ENCODE measurements at regions not wholly inside any gene's neighbourhood (a gene's known extent, or its start where the extent isn't known, plus 50 kb on each side); places are given as distances from the start of the nearest gene placed in this dataset.

DNA sequence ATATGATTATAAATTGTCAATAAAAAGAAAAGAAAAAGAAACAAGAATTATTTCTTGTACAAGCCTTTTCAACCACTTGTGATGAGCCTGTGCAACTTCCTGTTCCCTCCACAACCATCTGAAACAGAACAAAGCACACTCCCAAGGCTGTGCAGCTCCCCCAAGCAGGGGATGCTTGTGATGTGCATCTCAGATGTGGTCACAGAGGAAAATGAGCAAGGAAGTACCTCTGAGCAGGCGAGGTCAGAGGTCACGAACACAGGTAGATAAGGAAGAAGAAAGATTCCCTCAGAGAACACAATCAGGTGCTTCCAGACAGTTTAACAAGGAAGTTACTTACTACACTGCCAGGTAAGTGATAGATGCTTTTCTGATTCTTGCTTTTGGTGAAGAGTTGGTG is 274.8 kb upstream of the SLC39A10 start:
- no peaks in the 10 kb centered on the region for H4K20me1 ChIP-seq (ENCODE audit: insufficient read depth, low read length)
- no peak overlapping the region for H3K4me3 ChIP-seq (ENCODE audit: low read length)
- no peaks in the 10 kb centered on the region for H3K79me2 ChIP-seq (ENCODE audit: low read length)
- no peak overlapping the region for H3K9ac ChIP-seq (ENCODE audit: low read length)
- H3K36me3 ChIP-seq (replicated peaks; ENCODE audit: low read depth, low read length) = no peaks in the 10 kb centered on the region
- H3K4me1 ChIP-seq (ENCODE audit: low read length) = peaks cover 14% of the 10 kb centered on the region
- TF ChIP-seq, protein P1, sequence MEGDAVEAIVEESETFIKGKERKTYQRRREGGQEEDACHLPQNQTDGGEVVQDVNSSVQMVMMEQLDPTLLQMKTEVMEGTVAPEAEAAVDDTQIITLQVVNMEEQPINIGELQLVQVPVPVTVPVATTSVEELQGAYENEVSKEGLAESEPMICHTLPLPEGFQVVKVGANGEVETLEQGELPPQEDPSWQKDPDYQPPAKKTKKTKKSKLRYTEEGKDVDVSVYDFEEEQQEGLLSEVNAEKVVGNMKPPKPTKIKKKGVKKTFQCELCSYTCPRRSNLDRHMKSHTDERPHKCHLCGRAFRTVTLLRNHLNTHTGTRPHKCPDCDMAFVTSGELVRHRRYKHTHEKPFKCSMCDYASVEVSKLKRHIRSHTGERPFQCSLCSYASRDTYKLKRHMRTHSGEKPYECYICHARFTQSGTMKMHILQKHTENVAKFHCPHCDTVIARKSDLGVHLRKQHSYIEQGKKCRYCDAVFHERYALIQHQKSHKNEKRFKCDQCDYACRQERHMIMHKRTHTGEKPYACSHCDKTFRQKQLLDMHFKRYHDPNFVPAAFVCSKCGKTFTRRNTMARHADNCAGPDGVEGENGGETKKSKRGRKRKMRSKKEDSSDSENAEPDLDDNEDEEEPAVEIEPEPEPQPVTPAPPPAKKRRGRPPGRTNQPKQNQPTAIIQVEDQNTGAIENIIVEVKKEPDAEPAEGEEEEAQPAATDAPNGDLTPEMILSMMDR (IDR thresholded peaks at IDR 0.05; ENCODE audit: low read depth, low read length) = no peak
- no peak for TF ChIP-seq EZH2phosphoT487 (IDR thresholded peaks at IDR 0.05; ENCODE audit: low read depth)
- H3K4me2 ChIP-seq (ENCODE audit: low read length) = no peak overlapping the region
- H3K27ac ChIP-seq (ENCODE audit: low read length) = no peak overlapping the region
- no peaks in the 10 kb centered on the region for H3K9me3 ChIP-seq (ENCODE audit: insufficient read depth, low read length)
- H2AFZ ChIP-seq (ENCODE audit: low read depth, low read length) = peak overlapping the region; percentile 63; the same call in 1 of the 2 replicates
- no peaks in the 10 kb centered on the region for H3K27me3 ChIP-seq (ENCODE audit: low read depth, low read length)

DNA sequence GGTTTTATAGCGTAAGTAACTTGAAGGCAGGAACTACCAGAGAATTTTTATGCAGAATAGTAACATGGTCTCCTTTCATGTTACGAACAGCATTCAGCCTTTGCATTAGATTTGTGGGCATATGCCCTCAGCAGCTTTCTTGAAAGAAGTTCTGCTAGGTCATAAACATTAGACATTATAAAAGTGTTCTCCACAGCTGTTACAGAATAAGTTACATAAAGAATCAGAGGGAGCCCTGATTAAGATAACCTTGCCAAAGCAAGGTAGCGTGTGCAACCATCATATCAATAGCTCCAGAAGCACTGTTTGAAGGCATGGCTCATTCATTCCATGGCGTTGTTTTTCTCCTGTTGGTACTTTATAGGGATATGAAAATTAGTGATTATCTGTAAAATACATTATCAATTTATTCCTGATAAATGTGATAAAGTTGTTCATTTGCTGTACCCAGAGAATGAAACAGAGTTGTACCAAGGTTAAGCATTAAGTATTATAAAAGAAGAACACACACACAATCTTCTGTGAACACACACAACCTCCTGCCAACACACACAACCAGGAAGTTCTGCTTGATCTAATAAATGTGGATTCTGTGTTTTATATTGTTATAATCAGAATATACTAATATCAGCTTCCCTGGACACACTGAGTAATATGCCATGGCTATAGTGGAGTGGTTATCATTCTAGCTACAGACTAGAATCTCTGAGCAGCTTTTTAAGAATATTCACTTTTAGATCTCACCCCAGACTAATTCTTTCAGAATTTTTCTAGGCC is 286.7 kb upstream of the SLC39A10 start:
- Histone ChIP-seq H3K79me2 (ENCODE audit: low read length) (no peaks in the 10 kb centered on the region), H3K4me1 (ENCODE audit: low read length) (no peaks in the 10 kb centered on the region), H3K27ac (ENCODE audit: low read length) (no peak overlapping the region), H4K20me1 (ENCODE audit: insufficient read depth, low read length) (no peaks in the 10 kb centered on the region), H3K36me3 (replicated peaks; ENCODE audit: low read depth, low read length) (no peaks in the 10 kb centered on the region), H3K4me2 (ENCODE audit: low read length) (no peak overlapping the region), H3K27me3 (ENCODE audit: low read depth, low read length) (no peaks in the 10 kb centered on the region), H3K9me3 (ENCODE audit: insufficient read depth, low read length) (no peaks in the 10 kb centered on the region), H2AFZ (ENCODE audit: low read depth, low read length) (no peak overlapping the region), H3K4me3 (ENCODE audit: low read length) (no peak overlapping the region), H3K9ac (ENCODE audit: low read length) (no peak overlapping the region)
- TF ChIP-seq, protein P1 (IDR thresholded peaks at IDR 0.05; ENCODE audit: low read depth, low read length) = no peak
- no peak for TF ChIP-seq EZH2phosphoT487 (IDR thresholded peaks at IDR 0.05; ENCODE audit: low read depth)

DNA sequence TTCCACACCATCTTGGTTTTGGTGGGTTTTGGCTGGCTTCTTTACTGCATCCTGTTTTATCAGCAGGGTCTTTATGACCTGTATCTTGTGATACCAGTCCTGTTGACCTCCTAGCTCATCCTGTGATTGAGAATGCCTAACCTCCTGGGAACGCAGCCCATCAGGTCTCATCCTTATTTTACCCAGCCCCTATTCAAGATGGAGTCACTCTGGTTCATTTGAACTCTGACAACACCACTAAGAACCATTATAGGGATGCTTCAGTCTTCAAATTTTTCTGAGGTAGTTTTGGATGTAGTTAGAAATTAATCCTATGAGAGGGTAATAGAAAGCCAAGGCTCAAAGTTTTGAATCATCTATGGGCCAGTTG is 287.8 kb upstream of the SLC39A10 start:
- Histone ChIP-seq H3K27ac (ENCODE audit: low read length) (no peak overlapping the region), H3K4me2 (ENCODE audit: low read length) (no peak overlapping the region), H3K9me3 (ENCODE audit: insufficient read depth, low read length) (no peaks in the 10 kb centered on the region), H3K9ac (ENCODE audit: low read length) (no peak overlapping the region), H3K4me3 (ENCODE audit: low read length) (no peak overlapping the region), H2AFZ (ENCODE audit: low read depth, low read length) (no peak overlapping the region), H3K4me1 (ENCODE audit: low read length) (no peaks in the 10 kb centered on the region), H3K79me2 (ENCODE audit: low read length) (no peaks in the 10 kb centered on the region), H4K20me1 (ENCODE audit: insufficient read depth, low read length) (no peaks in the 10 kb centered on the region), H3K27me3 (ENCODE audit: low read depth, low read length) (no peaks in the 10 kb centered on the region), H3K36me3 (replicated peaks; ENCODE audit: low read depth, low read length) (no peaks in the 10 kb centered on the region)
- TF ChIP-seq, protein P1 (IDR thresholded peaks at IDR 0.05; ENCODE audit: low read depth, low read length) = no peak
- no peak for TF ChIP-seq EZH2phosphoT487 (IDR thresholded peaks at IDR 0.05; ENCODE audit: low read depth)

DNA sequence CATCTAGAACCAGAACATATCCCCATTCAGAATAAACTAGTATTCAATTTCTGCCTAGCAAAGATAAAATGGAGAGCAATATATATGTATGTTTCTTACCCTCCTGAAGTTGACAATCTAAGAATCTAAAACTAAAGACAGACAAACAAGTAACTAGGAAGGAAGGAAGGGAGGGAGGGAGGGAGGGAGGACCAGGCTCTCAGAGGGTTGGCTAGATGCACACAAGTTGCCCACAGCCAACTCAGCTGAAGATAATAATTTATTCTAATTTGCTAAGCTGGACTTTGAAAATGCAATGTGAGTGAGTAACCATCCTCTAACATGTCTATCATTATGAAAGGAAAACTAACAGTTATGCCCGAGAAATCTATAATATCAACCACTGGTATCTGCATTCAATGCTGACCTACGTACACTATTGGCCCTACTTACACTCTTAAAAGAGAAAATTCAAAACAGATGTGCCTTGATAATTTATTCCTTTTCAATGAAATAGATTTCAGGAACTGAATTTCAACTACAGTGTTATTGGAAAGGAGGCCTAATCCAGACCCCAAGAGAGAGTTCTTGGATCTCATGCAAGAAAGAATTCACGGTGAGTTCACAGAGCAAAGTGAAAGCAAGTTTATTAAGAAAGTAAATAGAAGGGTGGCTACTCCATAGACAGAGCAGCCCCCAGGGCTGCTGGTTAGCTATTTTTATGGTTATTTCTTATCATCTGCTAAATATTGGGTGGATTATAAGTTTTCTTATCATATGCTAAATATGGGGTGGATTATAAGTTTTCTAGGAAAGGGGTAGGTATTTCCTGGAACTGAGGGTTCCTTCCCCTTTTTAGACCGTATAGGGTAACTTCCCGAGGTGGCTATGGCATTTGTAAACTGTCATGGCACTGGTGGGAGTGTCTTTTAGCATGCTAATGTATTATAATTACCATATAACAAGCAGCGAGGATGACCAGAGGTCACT is 288.5 kb upstream of the SLC39A10 start:
- no peak overlapping the region for H3K4me3 ChIP-seq (ENCODE audit: low read length)
- no peak overlapping the region for H2AFZ ChIP-seq (ENCODE audit: low read depth, low read length)
- H3K4me1 ChIP-seq (ENCODE audit: low read length) = no peaks in the 10 kb centered on the region
- no peak overlapping the region for H3K27ac ChIP-seq (ENCODE audit: low read length)
- H3K9ac ChIP-seq (ENCODE audit: low read length) = no peak overlapping the region
- no peaks in the 10 kb centered on the region for H3K27me3 ChIP-seq (ENCODE audit: low read depth, low read length)
- TF ChIP-seq, protein P1 (IDR thresholded peaks at IDR 0.05; ENCODE audit: low read depth, low read length) = no peak
- TF ChIP-seq EZH2phosphoT487 (IDR thresholded peaks at IDR 0.05; ENCODE audit: low read depth) = no peak
- no peaks in the 10 kb centered on the region for H3K79me2 ChIP-seq (ENCODE audit: low read length)
- H4K20me1 ChIP-seq (ENCODE audit: insufficient read depth, low read length) = no peaks in the 10 kb centered on the region
- H3K36me3 ChIP-seq (replicated peaks; ENCODE audit: low read depth, low read length) = no peaks in the 10 kb centered on the region
- no peaks in the 10 kb centered on the region for H3K9me3 ChIP-seq (ENCODE audit: insufficient read depth, low read length)
- H3K4me2 ChIP-seq (ENCODE audit: low read length) = no peak overlapping the region
